PFSK-1 (cell line): ENCODE measurements at regions not wholly inside any gene's neighbourhood (a gene's known extent, or its start where the extent isn't known, plus 50 kb on each side); places are given as distances from the start of the nearest gene placed in this dataset.

Experiments used
- FOXP2 ChIP-seq: optimal IDR thresholded peaks from 2 replicates; pipeline ENCODE3; 2011; ENCODE audit warnings: borderline replicate concordance, control low read depth, inconsistent platforms; ENCODE audit not compliant: insufficient read depth; ENCODE audit errors: extremely low read length, extremely low read depth
- POLR2AphosphoS5 ChIP-seq: IDR thresholded peaks from 2 replicates; pipeline ENCODE4 v1.6.1; 2012; ENCODE audit warnings: low read depth, mild to moderate bottlenecking, control low read depth, low read length, moderate library complexity
- TAF1 ChIP-seq: IDR thresholded peaks from 2 replicates; pipeline ENCODE4 v1.6.1; 2012; ENCODE audit warnings: low read length, control low read depth, borderline replicate concordance; ENCODE audit not compliant: insufficient read depth
- TF ChIP-seq, protein P1 (sequence below), 2 experiments: IDR thresholded peaks; 2 replicates each; pipeline versions ENCODE4 v1.6.1 to v1.8.0; 2011 to 2012; ENCODE audit warnings: low read depth in 2 of 2, low read length in 2 of 2, control low read depth in 1 of 2, inconsistent platforms in 1 of 2, mild to moderate bottlenecking in 1 of 2, moderate library complexity in 1 of 2; ENCODE audit not compliant: insufficient read depth in 1 of 2

DNA sequence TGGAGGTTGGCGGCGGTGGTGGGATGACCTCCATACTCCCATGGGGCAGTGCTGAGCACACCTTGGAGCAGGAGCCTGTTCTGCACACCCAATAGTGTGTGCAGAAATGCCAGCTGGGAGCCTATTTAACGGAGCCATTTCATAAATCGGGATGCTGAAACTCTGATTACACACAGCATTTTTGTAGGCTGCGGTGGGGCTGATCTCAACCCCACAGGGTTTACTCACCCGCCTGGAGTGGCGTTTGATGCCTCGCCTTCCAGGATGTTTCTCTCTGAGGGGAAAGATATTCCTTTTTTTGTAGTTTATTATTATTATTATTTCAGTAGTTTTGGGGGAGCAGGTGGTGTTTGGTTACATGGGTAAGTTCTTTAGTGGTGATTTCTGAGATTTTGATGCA lies 82.6 kb upstream of the WDR26 start:
- TF ChIP-seq POLR2AphosphoS5 (no peak), TAF1 (no peak), FOXP2 (no peak)
- TF ChIP-seq, protein P1, sequence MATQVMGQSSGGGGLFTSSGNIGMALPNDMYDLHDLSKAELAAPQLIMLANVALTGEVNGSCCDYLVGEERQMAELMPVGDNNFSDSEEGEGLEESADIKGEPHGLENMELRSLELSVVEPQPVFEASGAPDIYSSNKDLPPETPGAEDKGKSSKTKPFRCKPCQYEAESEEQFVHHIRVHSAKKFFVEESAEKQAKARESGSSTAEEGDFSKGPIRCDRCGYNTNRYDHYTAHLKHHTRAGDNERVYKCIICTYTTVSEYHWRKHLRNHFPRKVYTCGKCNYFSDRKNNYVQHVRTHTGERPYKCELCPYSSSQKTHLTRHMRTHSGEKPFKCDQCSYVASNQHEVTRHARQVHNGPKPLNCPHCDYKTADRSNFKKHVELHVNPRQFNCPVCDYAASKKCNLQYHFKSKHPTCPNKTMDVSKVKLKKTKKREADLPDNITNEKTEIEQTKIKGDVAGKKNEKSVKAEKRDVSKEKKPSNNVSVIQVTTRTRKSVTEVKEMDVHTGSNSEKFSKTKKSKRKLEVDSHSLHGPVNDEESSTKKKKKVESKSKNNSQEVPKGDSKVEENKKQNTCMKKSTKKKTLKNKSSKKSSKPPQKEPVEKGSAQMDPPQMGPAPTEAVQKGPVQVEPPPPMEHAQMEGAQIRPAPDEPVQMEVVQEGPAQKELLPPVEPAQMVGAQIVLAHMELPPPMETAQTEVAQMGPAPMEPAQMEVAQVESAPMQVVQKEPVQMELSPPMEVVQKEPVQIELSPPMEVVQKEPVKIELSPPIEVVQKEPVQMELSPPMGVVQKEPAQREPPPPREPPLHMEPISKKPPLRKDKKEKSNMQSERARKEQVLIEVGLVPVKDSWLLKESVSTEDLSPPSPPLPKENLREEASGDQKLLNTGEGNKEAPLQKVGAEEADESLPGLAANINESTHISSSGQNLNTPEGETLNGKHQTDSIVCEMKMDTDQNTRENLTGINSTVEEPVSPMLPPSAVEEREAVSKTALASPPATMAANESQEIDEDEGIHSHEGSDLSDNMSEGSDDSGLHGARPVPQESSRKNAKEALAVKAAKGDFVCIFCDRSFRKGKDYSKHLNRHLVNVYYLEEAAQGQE (IDR thresholded peaks at IDR 0.05; ENCODE audit: insufficient read depth in 1 of 2, low read depth in 2 of 2, low read length in 2 of 2) = no peak
